HEK293 (cell line): ENCODE measurements at regions not wholly inside any gene's neighbourhood (a gene's known extent, or its start where the extent isn't known, plus 50 kb on each side); places are given as distances from the start of the nearest gene placed in this dataset.

ENCODE experiments used
- CTCF ChIA-PET: fragments of 350-600 bp; formaldehyde crosslinking; extraction: SDS; loops from one replicate; lab custom pipeline; 2021; ENCODE audit warnings: antibody characterized with exemption; lab: Yijun Ruan, JAX
- POLR2A ChIA-PET: fragments of 300-600 bp; formaldehyde crosslinking; extraction: SDS; loops from one replicate; lab custom pipeline; 2020; ENCODE audit warnings: antibody characterized with exemption, inconsistent platforms; lab: Yijun Ruan, JAX
- H3K27ac ChIP-seq: fragments of 200-500 bp; sonication (Bioruptor generic); 2 replicates; pipeline ENCODE4 v1.5.1; 2014; ENCODE audit warnings: low read depth, low read length, control low read depth, inconsistent platforms; ENCODE audit errors: extremely low read depth
- H3K36me3 ChIP-seq, 2 experiments: fragments of 200-500 bp in 1 of 2; sonication (Bioruptor generic) in 1 of 2; 1 replicate in 1 of 2; 2 replicates in 1 of 2; pipeline ENCODE4 v1.5.1; 2014 to 2017; ENCODE audit warnings: inconsistent platforms in 2 of 2, low read length in 2 of 2; ENCODE audit not compliant: control insufficient read depth in 2 of 2, insufficient read depth in 1 of 2
- H3K4me1 ChIP-seq: fragments of 200-500 bp; sonication (Bioruptor generic); 2 replicates; pipeline ENCODE4 v1.5.1; 2014; ENCODE audit warnings: mild to moderate bottlenecking, low read length, inconsistent platforms; ENCODE audit not compliant: control insufficient read depth, insufficient read depth
- H3K4me3 ChIP-seq: 2 replicates; pipeline ENCODE4 v1.5.1; 2011; ENCODE audit warnings: low read depth, mild to moderate bottlenecking, control low read depth, low read length, moderate library complexity
- H3K9me3 ChIP-seq: fragments of 200-500 bp; sonication (Bioruptor generic); 2 replicates; pipeline ENCODE4 v1.5.1; 2014; ENCODE audit warnings: low read depth, low read length, inconsistent platforms; ENCODE audit not compliant: control insufficient read depth, insufficient read depth
- SCRT1 ChIP-seq: fragments of 450-650 bp; formaldehyde crosslinking; IDR thresholded peaks from 2 replicates; pipeline ENCODE4 v1.5.1; 2016; ENCODE audit warnings: missing biosample characterization, missing genetic modification characterization, borderline replicate concordance
- SCRT2 ChIP-seq: fragments of 450-650 bp; formaldehyde crosslinking; IDR thresholded peaks from 2 replicates; pipeline ENCODE4 v1.5.1; 2016; ENCODE audit warnings: missing biosample characterization, missing genetic modification characterization
- YY1 ChIP-seq: fragments of 450-650 bp; formaldehyde crosslinking; IDR thresholded peaks from 2 replicates; pipeline ENCODE4 v1.5.1; 2018; ENCODE audit warnings: missing biosample characterization, missing genetic modification characterization
- ZNF114 ChIP-seq: fragments of 450-650 bp; formaldehyde crosslinking; IDR thresholded peaks from 2 replicates; pipeline ENCODE4 v1.5.0; 2017; ENCODE audit warnings: missing biosample characterization, missing genetic modification characterization
- ZNF701 ChIP-seq: fragments of 450-650 bp; formaldehyde crosslinking; IDR thresholded peaks from 2 replicates; pipeline ENCODE4 v1.5.1; 2016; ENCODE audit warnings: missing biosample characterization, missing genetic modification characterization

DNA sequence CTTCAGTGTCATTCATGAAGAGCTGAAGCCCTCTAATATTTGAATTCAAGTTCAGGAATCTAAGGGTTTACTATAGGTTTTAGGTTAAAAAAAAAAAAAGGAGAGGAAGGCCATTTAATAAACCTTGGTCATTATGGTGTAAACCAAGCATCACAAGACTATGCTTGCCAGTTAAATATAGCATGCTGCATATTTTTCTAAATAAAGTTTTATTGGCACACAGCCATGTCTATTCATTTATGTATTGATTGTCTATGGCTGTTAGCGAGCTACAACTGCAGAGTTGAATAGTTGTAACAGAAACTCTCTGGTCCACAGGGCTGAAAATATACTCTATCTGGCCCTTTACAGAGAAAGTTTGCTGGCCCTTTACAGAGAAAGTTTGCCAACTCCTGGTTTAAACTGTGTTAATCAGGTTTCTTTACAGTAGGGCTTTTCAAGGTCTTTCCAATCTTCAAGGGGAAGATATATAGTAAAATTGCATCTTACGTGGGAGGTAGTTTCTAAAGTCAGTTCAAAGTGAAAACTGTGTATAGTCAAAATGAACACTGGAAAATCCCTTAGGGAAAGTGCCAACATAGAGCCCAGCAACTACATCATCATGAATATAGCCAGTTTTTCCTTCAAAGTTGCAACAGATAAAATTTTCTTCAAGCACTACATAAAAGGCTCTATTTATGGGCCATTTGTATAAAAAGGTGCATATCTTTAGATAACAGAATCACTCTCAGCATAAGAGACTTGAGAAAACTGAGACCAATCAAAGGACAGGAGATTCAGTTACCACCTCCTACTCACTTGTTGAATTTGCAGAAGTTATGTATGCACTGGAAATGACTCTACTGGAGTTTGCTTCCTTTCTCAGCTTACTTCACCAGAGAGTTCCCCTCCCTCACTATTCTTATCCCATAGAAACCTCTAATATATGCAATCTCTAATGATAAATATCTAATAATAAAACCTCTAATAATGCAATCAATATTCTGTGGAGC lies 49.7 kb upstream of the FRMD4B start:
- POLR2A ChIA-PET = no interaction called here
- Histone ChIP-seq H3K4me1 (no peaks in the 10 kb centered on the region), H3K4me3 (no peak overlapping the region), H3K36me3 (no peaks in the 10 kb centered on the region), H3K27ac (no peak overlapping the region)
- CTCF ChIA-PET = no interaction called here
- peak; percentile 66 for TF ChIP-seq SCRT2 (tag by site-specific recombination)
- no peak for TF ChIP-seq ZNF114
- peak; percentile 77 for TF ChIP-seq SCRT1 (tag by site-specific recombination)
- no peak for TF ChIP-seq ZNF701
- TF ChIP-seq YY1 = no peak
- TF ChIP-seq, all 188 proteins: peak for 2
- H3K9me3 ChIP-seq = no peaks in the 10 kb centered on the region
